RWPE2 (cell line): ENCODE measurements at regions not wholly inside any gene's neighbourhood (a gene's known extent, or its start where the extent isn't known, plus 50 kb on each side); places are given as distances from the start of the nearest gene placed in this dataset.

Experiments
- ATAC-seq: fragments of 200-7000 bp; cut with Tn5 transposase; 3 replicates; pipeline ENCODE4 v1.9.1; 2021; ENCODE audit warnings: low read depth
- DNase-seq: peaks from one replicate; pipeline ENCODE4 v3.0.0-alpha.2; 2020; ENCODE audit warnings: low spot score
- H3K27ac ChIP-seq: fragments of 450-650 bp; 2 replicates; pipeline ENCODE4 v1.5.1; 2017; ENCODE audit warnings: mild to moderate bottlenecking; ENCODE audit not compliant: poor library complexity, severe bottlenecking
- H3K27me3 ChIP-seq: fragments of 250-450 bp; sonication (Bioruptor Pico); 2 replicates; pipeline ENCODE4 v1.5.1; 2021; ENCODE audit warnings: mild to moderate bottlenecking, moderate library complexity; ENCODE audit not compliant: insufficient read depth, poor library complexity, severe bottlenecking
- H3K36me3 ChIP-seq: fragments of 250-450 bp; sonication (Bioruptor Pico); 2 replicates; pipeline ENCODE4 v1.5.1; 2020; ENCODE audit warnings: low read depth, mild to moderate bottlenecking, moderate library complexity
- H3K4me1 ChIP-seq: fragments of 250-450 bp; sonication (Bioruptor Pico); 2 replicates; pipeline ENCODE4 v1.5.1; 2021; ENCODE audit warnings: mild to moderate bottlenecking, moderate library complexity; ENCODE audit not compliant: insufficient read depth, poor library complexity, severe bottlenecking
- H3K4me3 ChIP-seq: fragments of 250-450 bp; sonication (Bioruptor Pico); 2 replicates; pipeline ENCODE4 v1.5.1; 2021; ENCODE audit warnings: mild to moderate bottlenecking, moderate library complexity; ENCODE audit not compliant: severe bottlenecking
- H3K9me3 ChIP-seq: fragments of 250-450 bp; sonication (Bioruptor Pico); 2 replicates; pipeline ENCODE4 v1.5.1; 2021; ENCODE audit warnings: mild to moderate bottlenecking, moderate library complexity; ENCODE audit not compliant: severe bottlenecking
- CTCF ChIP-seq: fragments of 450-650 bp; IDR thresholded peaks from one replicate; pipeline ENCODE4 v1.5.1; 2017; ENCODE audit warnings: mild to moderate bottlenecking, moderate library complexity; ENCODE audit not compliant: poor library complexity, severe bottlenecking

- no peak for DNase-seq
- no peaks in the 10 kb centered on the region for H3K9me3 ChIP-seq
- no peak; the same call in 2 of the 3 replicates for ATAC-seq
Observed at GRCh38 chr6:144335311-144335861, 50.3 kb downstream of the UTRN start.

GRCh38 chr6:144335914-144336313, 50.8 kb downstream of the UTRN start:
- ATAC-seq, result peak; percentile 72
- H3K4me1 ChIP-seq, result peaks cover 21% of the 10 kb centered on the region
- H3K9me3 ChIP-seq, result no peaks in the 10 kb centered on the region
- no peak overlapping the region for H3K4me3 ChIP-seq
- no peaks in the 10 kb centered on the region for H3K27me3 ChIP-seq
- H3K36me3 ChIP-seq, result no peaks in the 10 kb centered on the region
- TF ChIP-seq CTCF, result no peak
- no peak for DNase-seq
- H3K27ac ChIP-seq, result no peak overlapping the region

More at GRCh38 chr6:144335311-144335861, 50.3 kb downstream of the UTRN start:
- H3K4me1 ChIP-seq, result peaks cover 21% of the 10 kb centered on the region
- TF ChIP-seq CTCF, result no peak
- H3K36me3 ChIP-seq, result no peaks in the 10 kb centered on the region
- no peak overlapping the region for H3K4me3 ChIP-seq
- H3K27ac ChIP-seq, result no peak overlapping the region
- no peaks in the 10 kb centered on the region for H3K27me3 ChIP-seq

GRCh38 chr6:144336900-144337299, 51.8 kb downstream of the UTRN start:
- Histone ChIP-seq H3K9me3 (no peaks in the 10 kb centered on the region), H3K4me3 (no peak overlapping the region), H3K27me3 (no peaks in the 10 kb centered on the region), H3K4me1 (peaks cover 27% of the 10 kb centered on the region), H3K27ac (no peak overlapping the region), H3K36me3 (no peaks in the 10 kb centered on the region)
- DNase-seq (no peak), ATAC-seq (no peak)
- no peak for TF ChIP-seq CTCF

- Histone ChIP-seq H3K4me1 (peaks cover 35% of the 10 kb centered on the region), H3K27ac (no peak overlapping the region), H3K27me3 (no peaks in the 10 kb centered on the region), H3K4me3 (no peak overlapping the region), H3K9me3 (no peaks in the 10 kb centered on the region), H3K36me3 (no peaks in the 10 kb centered on the region)
- no peak for TF ChIP-seq CTCF
- DNase-seq (no peak), ATAC-seq (no peak)
Observed at GRCh38 chr6:144338474-144338873, 53.3 kb downstream of the UTRN start.

- ATAC-seq (no peak), DNase-seq (no peak)
- peaks cover 40% of the 10 kb centered on the region for H3K4me1 ChIP-seq
- no peaks in the 10 kb centered on the region for H3K27me3 ChIP-seq
- no peak overlapping the region for H3K4me3 ChIP-seq
- no peaks in the 10 kb centered on the region for H3K36me3 ChIP-seq
- no peak overlapping the region for H3K27ac ChIP-seq
- H3K9me3 ChIP-seq, result no peaks in the 10 kb centered on the region
- TF ChIP-seq CTCF, result no peak
Observed at GRCh38 chr6:144338951-144339700, 54.0 kb downstream of the UTRN start.
